ENCODE measurements at regions not wholly inside any gene's neighbourhood (a gene's known extent, or its start where the extent isn't known, plus 50 kb on each side); places are given as distances from the start of the nearest gene placed in this dataset.
"Not testable (repeated sequence)": the region's sequence is repeated elsewhere in the genome, so short reads cannot be mapped to it uniquely, and the experiment has no call there.

GRCh38 chr6:113686049-113686448 is 171.1 kb upstream of the MARCKS start:
- Mint-ChIP-seq H3K36me3 (no peaks in the 10 kb centered on the region), H3K4me3 (no peak overlapping the region), H3K27ac (no peak overlapping the region), H3K27me3 (no peaks in the 10 kb centered on the region), H3K4me1 (ENCODE audit: unreplicated experiment) (peaks cover 5% of the 10 kb centered on the region), H3K9me3 (no peaks in the 10 kb centered on the region)
- DNase-seq (ENCODE audit: extremely low spot score, unreplicated experiment) = no peak
- TF ChIP-seq CTCF (conservative IDR thresholded peaks at IDR 0.05) = no peak

GRCh38 chr6:113689620-113690019 is 167.5 kb upstream of the MARCKS start:
- H3K36me3 Mint-ChIP-seq; H3K4me3 Mint-ChIP-seq; H3K27ac Mint-ChIP-seq; H3K4me1 Mint-ChIP-seq (ENCODE audit: unreplicated experiment); DNase-seq (ENCODE audit: extremely low spot score, unreplicated experiment); H3K27me3 Mint-ChIP-seq: not testable (repeated sequence)
- peaks cover 11% of the 10 kb centered on the region for H3K9me3 Mint-ChIP-seq

- Mint-ChIP-seq H3K27ac (no peak overlapping the region), H3K9me3 (peaks cover 15% of the 10 kb centered on the region), H3K4me3 (no peak overlapping the region), H3K27me3 (no peaks in the 10 kb centered on the region), H3K4me1 (ENCODE audit: unreplicated experiment) (peaks cover 10% of the 10 kb centered on the region), H3K36me3 (no peaks in the 10 kb centered on the region)
- no peak for DNase-seq (ENCODE audit: extremely low spot score, unreplicated experiment)
- TF ChIP-seq CTCF (conservative IDR thresholded peaks at IDR 0.05) = no peak
Observed at GRCh38 chr6:113690281-113691259, 166.6 kb upstream of the MARCKS start.

GRCh38 chr6:113691260-113691656 is 165.9 kb upstream of the MARCKS start:
- H3K4me1 Mint-ChIP-seq (ENCODE audit: unreplicated experiment) = peaks cover 16% of the 10 kb centered on the region
- no peak for TF ChIP-seq CTCF (conservative IDR thresholded peaks at IDR 0.05)
- DNase-seq (ENCODE audit: extremely low spot score, unreplicated experiment) = no peak
- H3K4me3 Mint-ChIP-seq = no peak overlapping the region
- no peak overlapping the region for H3K27ac Mint-ChIP-seq
- peaks cover 15% of the 10 kb centered on the region for H3K9me3 Mint-ChIP-seq
- no peaks in the 10 kb centered on the region for H3K36me3 Mint-ChIP-seq
- no peaks in the 10 kb centered on the region for H3K27me3 Mint-ChIP-seq

GRCh38 chr6:113693851-113694250 is 163.3 kb upstream of the MARCKS start:
- H3K27me3 Mint-ChIP-seq = no peaks in the 10 kb centered on the region
- no peak for TF ChIP-seq CTCF (conservative IDR thresholded peaks at IDR 0.05)
- DNase-seq (ENCODE audit: extremely low spot score, unreplicated experiment) = no peak
- H3K27ac Mint-ChIP-seq = peak overlapping the region; percentile 65
- H3K9me3 Mint-ChIP-seq = peaks cover 15% of the 10 kb centered on the region
- H3K4me1 Mint-ChIP-seq (ENCODE audit: unreplicated experiment) = peaks cover 16% of the 10 kb centered on the region
- no peak overlapping the region for H3K4me3 Mint-ChIP-seq
- no peaks in the 10 kb centered on the region for H3K36me3 Mint-ChIP-seq

- Mint-ChIP-seq H3K4me3 (no peak overlapping the region), H3K27ac (peak overlapping the region; percentile 65), H3K36me3 (no peaks in the 10 kb centered on the region), H3K27me3 (no peaks in the 10 kb centered on the region), H3K9me3 (peaks cover 15% of the 10 kb centered on the region), H3K4me1 (ENCODE audit: unreplicated experiment) (peaks cover 16% of the 10 kb centered on the region)
- TF ChIP-seq CTCF (conservative IDR thresholded peaks at IDR 0.05) = no peak
- DNase-seq (ENCODE audit: extremely low spot score, unreplicated experiment) = no peak
Observed at GRCh38 chr6:113694278-113695077, 162.7 kb upstream of the MARCKS start.
